ENCODE measurements at regions not wholly inside any gene's neighbourhood (a gene's known extent, or its start where the extent isn't known, plus 50 kb on each side); places are given as distances from the start of the nearest gene placed in this dataset.
"Not testable (repeated sequence)": the region's sequence is repeated elsewhere in the genome, so short reads cannot be mapped to it uniquely, and the experiment has no call there.

- no peak for DNase-seq
These were observed 227.3 kb upstream of the DAAM1 start for GRCh38 chr14:58961045-58961731.

- no peak for DNase-seq
These were observed 224.4 kb upstream of the DAAM1 start for GRCh38 chr14:58963873-58964597.

- DNase-seq = no peak
These were observed 223.9 kb upstream of the DAAM1 start for GRCh38 chr14:58964598-58964928.

- DNase-seq = no peak
These were observed 222.9 kb upstream of the DAAM1 start for GRCh38 chr14:58965601-58966000.

- no peak for DNase-seq
These were observed 221.5 kb upstream of the DAAM1 start for GRCh38 chr14:58966997-58967396.

- no peak for DNase-seq
These were observed 218.3 kb upstream of the DAAM1 start for GRCh38 chr14:58969951-58970751.

GRCh38 chr14:58972233-58973017, 216.0 kb upstream of the DAAM1 start:
- DNase-seq = no peak

- DNase-seq = no peak
These were observed 211.1 kb upstream of the DAAM1 start for GRCh38 chr14:58977366-58977765.

- DNase-seq = no peak
These were observed 210.1 kb upstream of the DAAM1 start for GRCh38 chr14:58978343-58978742.

GRCh38 chr14:58979325-58979724, 209.1 kb upstream of the DAAM1 start:
- DNase-seq = no peak

GRCh38 chr14:58981840-58982239, 206.6 kb upstream of the DAAM1 start:
- DNase-seq = no peak

- no peak for DNase-seq
These were observed 202.7 kb upstream of the DAAM1 start for GRCh38 chr14:58985786-58986185.

GRCh38 chr14:58987591-58987990, 200.9 kb upstream of the DAAM1 start:
- no peak for DNase-seq

- DNase-seq = no peak
These were observed 195.5 kb upstream of the DAAM1 start for GRCh38 chr14:58992935-58993334.

- no peak for DNase-seq
These were observed 194.3 kb upstream of the DAAM1 start for GRCh38 chr14:58994130-58994529.

GRCh38 chr14:59004012-59004411, 184.5 kb upstream of the DAAM1 start:
- DNase-seq = no peak

GRCh38 chr14:59006179-59006578, 182.3 kb upstream of the DAAM1 start:
- not testable (repeated sequence) for DNase-seq

- DNase-seq = no peak
These were observed 178.5 kb upstream of the DAAM1 start for GRCh38 chr14:59009967-59010366.

GRCh38 chr14:59013672-59014298, 174.7 kb upstream of the DAAM1 start:
- DNase-seq = no peak

- no peak for DNase-seq
These were observed 173.0 kb upstream of the DAAM1 start for GRCh38 chr14:59015482-59015881.

GRCh38 chr14:59017285-59017965, 171.0 kb upstream of the DAAM1 start:
- no peak for DNase-seq

GRCh38 chr14:59018460-59018859, 170.0 kb upstream of the DAAM1 start:
- no peak for DNase-seq

Measured in CD4-positive, alpha-beta T cell treated with Interleukin-12 subunit alpha and Interleukin-12 subunit beta, for 1 hour (primary cell).